Endothelial cell (in vitro differentiated cells): ENCODE measurements at regions not wholly inside any gene's neighbourhood (a gene's known extent, or its start where the extent isn't known, plus 50 kb on each side); places are given as distances from the start of the nearest gene placed in this dataset.

Experiments used
- DNase-seq: peaks from one replicate; pipeline ENCODE4 v3.0.0; 2021; ENCODE audit warnings: low spot score
- H3K27ac Mint-ChIP-seq: one replicate; pipeline ENCODE4 v1.8.0; 2021; ENCODE audit warnings: mixed read lengths, inconsistent platforms; ENCODE audit not compliant: unreplicated experiment
- H3K27me3 Mint-ChIP-seq: one replicate; pipeline ENCODE4 v1.8.0; 2021; ENCODE audit warnings: mild to moderate bottlenecking, moderate library complexity, mixed read lengths, inconsistent platforms; ENCODE audit not compliant: unreplicated experiment
- H3K36me3 Mint-ChIP-seq: one replicate; pipeline ENCODE4 v1.8.0; 2021; ENCODE audit warnings: mild to moderate bottlenecking, low read depth, mixed read lengths, inconsistent platforms; ENCODE audit not compliant: unreplicated experiment
- H3K4me1 Mint-ChIP-seq: one replicate; pipeline ENCODE4 v1.8.0; 2021; ENCODE audit warnings: mild to moderate bottlenecking, mixed read lengths, inconsistent platforms; ENCODE audit not compliant: unreplicated experiment
- H3K4me3 Mint-ChIP-seq: one replicate; pipeline ENCODE4 v1.8.0; 2021; ENCODE audit warnings: mild to moderate bottlenecking, mixed read lengths, inconsistent platforms; ENCODE audit not compliant: unreplicated experiment
- H3K9me3 Mint-ChIP-seq: one replicate; pipeline ENCODE4 v1.8.0; 2021; ENCODE audit warnings: mixed read lengths, inconsistent platforms; ENCODE audit not compliant: unreplicated experiment
- CTCF ChIP-seq: fragments of 200-600 bp; sonication (generic); IDR thresholded peaks from one replicate; pipeline ENCODE4 v1.5.0; 2021; ENCODE audit warnings: antibody characterized with exemption; ENCODE audit not compliant: unreplicated experiment

GRCh38 chr9:27668280-27668679 is 95.0 kb upstream of the C9orf72 start:
- Mint-ChIP-seq H3K27ac (no peak overlapping the region), H3K27me3 (peaks cover 5% of the 10 kb centered on the region), H3K4me3 (no peak overlapping the region), H3K36me3 (no peaks in the 10 kb centered on the region), H3K9me3 (no peaks in the 10 kb centered on the region), H3K4me1 (peaks cover 7% of the 10 kb centered on the region)
- no peak for TF ChIP-seq CTCF
- DNase-seq = no peak

GRCh38 chr9:27671636-27672035 is 98.4 kb upstream of the C9orf72 start:
- H3K36me3 Mint-ChIP-seq = no peaks in the 10 kb centered on the region
- H3K27ac Mint-ChIP-seq = no peak overlapping the region
- no peaks in the 10 kb centered on the region for H3K9me3 Mint-ChIP-seq
- DNase-seq = no peak
- TF ChIP-seq CTCF = no peak
- H3K4me3 Mint-ChIP-seq = no peak overlapping the region
- H3K27me3 Mint-ChIP-seq = no peaks in the 10 kb centered on the region
- H3K4me1 Mint-ChIP-seq = peaks cover 30% of the 10 kb centered on the region

GRCh38 chr9:27672718-27673117 is 99.4 kb upstream of the C9orf72 start:
- H3K36me3 Mint-ChIP-seq = no peaks in the 10 kb centered on the region
- DNase-seq = no peak
- no peak overlapping the region for H3K27ac Mint-ChIP-seq
- no peaks in the 10 kb centered on the region for H3K27me3 Mint-ChIP-seq
- TF ChIP-seq CTCF = no peak
- H3K4me3 Mint-ChIP-seq = no peak overlapping the region
- peaks cover 30% of the 10 kb centered on the region for H3K4me1 Mint-ChIP-seq
- no peaks in the 10 kb centered on the region for H3K9me3 Mint-ChIP-seq

GRCh38 chr9:27673641-27674040 is 100.4 kb upstream of the C9orf72 start:
- no peaks in the 10 kb centered on the region for H3K9me3 Mint-ChIP-seq
- H3K27ac Mint-ChIP-seq = no peak overlapping the region
- no peak for DNase-seq
- no peak overlapping the region for H3K4me3 Mint-ChIP-seq
- peaks cover 30% of the 10 kb centered on the region for H3K4me1 Mint-ChIP-seq
- no peaks in the 10 kb centered on the region for H3K27me3 Mint-ChIP-seq
- H3K36me3 Mint-ChIP-seq = no peaks in the 10 kb centered on the region
- TF ChIP-seq CTCF = no peak

GRCh38 chr9:27675354-27675753 is 102.1 kb upstream of the C9orf72 start:
- H3K9me3 Mint-ChIP-seq = no peaks in the 10 kb centered on the region
- peaks cover 30% of the 10 kb centered on the region for H3K4me1 Mint-ChIP-seq
- peak overlapping the region; percentile 68 for H3K27ac Mint-ChIP-seq
- no peak for TF ChIP-seq CTCF
- H3K36me3 Mint-ChIP-seq = no peaks in the 10 kb centered on the region
- H3K27me3 Mint-ChIP-seq = no peaks in the 10 kb centered on the region
- no peak for DNase-seq
- no peak overlapping the region for H3K4me3 Mint-ChIP-seq
